ENCODE measurements at regions not wholly inside any gene's neighbourhood (a gene's known extent, or its start where the extent isn't known, plus 50 kb on each side); places are given as distances from the start of the nearest gene placed in this dataset.

DNA sequence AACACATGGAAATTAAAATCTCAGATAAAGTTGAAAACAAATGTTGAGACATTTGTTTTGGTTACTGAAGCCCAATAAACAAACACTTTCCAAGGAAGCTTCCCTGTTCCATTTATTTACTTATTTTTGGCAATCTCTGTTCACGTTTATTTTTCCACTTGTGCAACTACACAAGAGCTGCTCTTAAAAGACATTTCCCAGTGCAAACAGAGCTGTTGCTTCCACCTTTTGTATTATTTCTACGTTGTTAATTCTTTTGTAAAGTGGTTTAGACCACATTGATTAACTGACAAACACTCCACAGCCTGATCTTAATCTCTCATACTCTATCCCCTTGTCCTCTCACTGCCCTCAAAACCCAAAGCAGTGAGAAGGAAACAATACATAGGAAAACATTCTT lies 757.6 kb downstream of the LIG4 start:
- Histone ChIP-seq H3K14ac (ENCODE audit: low read length in 2 of 2) (no peak overlapping the region), H3K27me3 (ENCODE audit: control insufficient read depth in 1 of 2, insufficient read depth in 1 of 2, low read length in 2 of 2) (no peaks in the 10 kb centered on the region), H2BK5ac (ENCODE audit: low read depth, low read length, poor library complexity, severe bottlenecking) (no peak overlapping the region), H4K8ac (ENCODE audit: low read length) (no peak overlapping the region), H4K91ac (ENCODE audit: low read length) (no peak overlapping the region), H3K4me2 (ENCODE audit: low read length, poor library complexity, severe bottlenecking) (no peak overlapping the region), H3K4ac (ENCODE audit: low read depth in 1 of 2, low read length in 2 of 2) (no peak overlapping the region), H3K4me1 (ENCODE audit: control insufficient read depth, insufficient read depth, low read depth, low read length) (peaks cover 7% of the 10 kb centered on the region), H3K27ac (ENCODE audit: low read length, poor library complexity, severe bottlenecking) (no peak overlapping the region), H3K79me1 (replicated peaks; ENCODE audit: low read length, poor library complexity, severe bottlenecking) (peaks cover 25% of the 10 kb centered on the region), H3K36me3 (ENCODE audit: control insufficient read depth in 1 of 2, insufficient read depth in 2 of 2, low read depth in 1 of 2, low read length in 2 of 2) (no peaks in the 10 kb centered on the region), H3K9ac (ENCODE audit: low read length) (no peak overlapping the region), H3K9me3 (ENCODE audit: control insufficient read depth, low read length) (peaks cover 12% of the 10 kb centered on the region), H2BK120ac (ENCODE audit: low read depth, low read length) (no peak overlapping the region), H2BK12ac (ENCODE audit: low read length in 2 of 2) (no peak overlapping the region), H3K4me3 (ENCODE audit: insufficient read depth in 1 of 2, low read depth in 1 of 2, low read length in 2 of 2) (no peak overlapping the region), H2BK15ac (ENCODE audit: low read depth, poor library complexity, severe bottlenecking) (no peak overlapping the region), H3K23ac (ENCODE audit: low read length in 2 of 2) (no peak overlapping the region), H2AFZ (ENCODE audit: low read depth, low read length) (no peak overlapping the region), H2AK5ac (ENCODE audit: low read length, severe bottlenecking) (no peak overlapping the region), H3K18ac (ENCODE audit: low read depth in 1 of 2, low read length in 2 of 2) (no peak overlapping the region)
- 16% methylated on average over 2 of the region's 2 CpGs for WGBS
- DNase-seq = peak; percentile 59

- H2BK15ac ChIP-seq (ENCODE audit: low read depth, poor library complexity, severe bottlenecking) = no peak overlapping the region
- no peak overlapping the region for H4K91ac ChIP-seq (ENCODE audit: low read length)
- H2AK5ac ChIP-seq (ENCODE audit: low read length, severe bottlenecking) = no peak overlapping the region
- no peak overlapping the region for H3K4me2 ChIP-seq (ENCODE audit: low read length, poor library complexity, severe bottlenecking)
- H3K9me3 ChIP-seq (ENCODE audit: control insufficient read depth, low read length) = peaks cover 17% of the 10 kb centered on the region
- WGBS = no CpG with 5 or more reads among the region's 2 CpGs
- no peak overlapping the region for H4K8ac ChIP-seq (ENCODE audit: low read length)
- no peak overlapping the region for H3K23ac ChIP-seq (ENCODE audit: low read length in 2 of 2)
- H3K36me3 ChIP-seq (ENCODE audit: control insufficient read depth in 1 of 2, insufficient read depth in 2 of 2, low read depth in 1 of 2, low read length in 2 of 2) = no peaks in the 10 kb centered on the region
- H3K27ac ChIP-seq (ENCODE audit: low read length, poor library complexity, severe bottlenecking) = no peak overlapping the region
- peaks cover 7% of the 10 kb centered on the region for H3K4me1 ChIP-seq (ENCODE audit: control insufficient read depth, insufficient read depth, low read depth, low read length)
- H2BK120ac ChIP-seq (ENCODE audit: low read depth, low read length) = no peak overlapping the region
- no peak overlapping the region for H2BK5ac ChIP-seq (ENCODE audit: low read depth, low read length, poor library complexity, severe bottlenecking)
- H3K14ac ChIP-seq (ENCODE audit: low read length in 2 of 2) = no peak overlapping the region
- no peaks in the 10 kb centered on the region for H3K27me3 ChIP-seq (ENCODE audit: control insufficient read depth in 1 of 2, insufficient read depth in 1 of 2, low read length in 2 of 2)
- H3K9ac ChIP-seq (ENCODE audit: low read length) = no peak overlapping the region
- H2BK12ac ChIP-seq (ENCODE audit: low read length in 2 of 2) = no peak overlapping the region
- no peak overlapping the region for H3K18ac ChIP-seq (ENCODE audit: low read depth in 1 of 2, low read length in 2 of 2)
- no peak overlapping the region for H3K4me3 ChIP-seq (ENCODE audit: insufficient read depth in 1 of 2, low read depth in 1 of 2, low read length in 2 of 2)
- DNase-seq = no peak
- no peak overlapping the region for H2AFZ ChIP-seq (ENCODE audit: low read depth, low read length)
- peaks cover 23% of the 10 kb centered on the region for H3K79me1 ChIP-seq (replicated peaks; ENCODE audit: low read length, poor library complexity, severe bottlenecking)
- H3K4ac ChIP-seq (ENCODE audit: low read depth in 1 of 2, low read length in 2 of 2) = no peak overlapping the region
Measured at GRCh38 chr13:107456431-107456830, 758.9 kb downstream of the LIG4 start.

GRCh38 chr13:107452833-107453232 lies 762.5 kb downstream of the LIG4 start:
- no peak overlapping the region for H3K23ac ChIP-seq (ENCODE audit: low read length in 2 of 2)
- no peaks in the 10 kb centered on the region for H3K36me3 ChIP-seq (ENCODE audit: control insufficient read depth in 1 of 2, insufficient read depth in 2 of 2, low read depth in 1 of 2, low read length in 2 of 2)
- H3K18ac ChIP-seq (ENCODE audit: low read depth in 1 of 2, low read length in 2 of 2) = no peak overlapping the region
- H3K79me1 ChIP-seq (replicated peaks; ENCODE audit: low read length, poor library complexity, severe bottlenecking) = peaks cover 20% of the 10 kb centered on the region
- H3K4me2 ChIP-seq (ENCODE audit: low read length, poor library complexity, severe bottlenecking) = no peak overlapping the region
- no peak overlapping the region for H3K4me3 ChIP-seq (ENCODE audit: insufficient read depth in 1 of 2, low read depth in 1 of 2, low read length in 2 of 2)
- H2AK5ac ChIP-seq (ENCODE audit: low read length, severe bottlenecking) = no peak overlapping the region
- no peak overlapping the region for H4K8ac ChIP-seq (ENCODE audit: low read length)
- H2BK5ac ChIP-seq (ENCODE audit: low read depth, low read length, poor library complexity, severe bottlenecking) = no peak overlapping the region
- H2BK15ac ChIP-seq (ENCODE audit: low read depth, poor library complexity, severe bottlenecking) = no peak overlapping the region
- no peak overlapping the region for H4K91ac ChIP-seq (ENCODE audit: low read length)
- no peak overlapping the region for H2AFZ ChIP-seq (ENCODE audit: low read depth, low read length)
- DNase-seq = no peak
- peaks cover 9% of the 10 kb centered on the region for H3K4me1 ChIP-seq (ENCODE audit: control insufficient read depth, insufficient read depth, low read depth, low read length)
- H2BK120ac ChIP-seq (ENCODE audit: low read depth, low read length) = no peak overlapping the region
- peak overlapping the region in 1 of 2 experiments; percentile 57 for H2BK12ac ChIP-seq (ENCODE audit: low read length in 2 of 2)
- H3K4ac ChIP-seq (ENCODE audit: low read depth in 1 of 2, low read length in 2 of 2) = peak overlapping the region in 1 of 2 experiments; percentile 5
- 92% methylated on average over 2 of the region's 2 CpGs for WGBS
- no peak overlapping the region for H3K14ac ChIP-seq (ENCODE audit: low read length in 2 of 2)
- H3K9ac ChIP-seq (ENCODE audit: low read length) = no peak overlapping the region
- H3K27ac ChIP-seq (ENCODE audit: low read length, poor library complexity, severe bottlenecking) = no peak overlapping the region
- no peaks in the 10 kb centered on the region for H3K27me3 ChIP-seq (ENCODE audit: control insufficient read depth in 1 of 2, insufficient read depth in 1 of 2, low read length in 2 of 2)
- H3K9me3 ChIP-seq (ENCODE audit: control insufficient read depth, low read length) = peaks cover 17% of the 10 kb centered on the region

- no peak overlapping the region for H2AK5ac ChIP-seq (ENCODE audit: low read length, severe bottlenecking)
- no peak overlapping the region for H2BK120ac ChIP-seq (ENCODE audit: low read depth, low read length)
- no peak overlapping the region for H3K9ac ChIP-seq (ENCODE audit: low read length)
- no peak overlapping the region for H3K14ac ChIP-seq (ENCODE audit: low read length in 2 of 2)
- peak overlapping the region; percentile 80 for H2BK5ac ChIP-seq (ENCODE audit: low read depth, low read length, poor library complexity, severe bottlenecking)
- no peak overlapping the region for H2BK15ac ChIP-seq (ENCODE audit: low read depth, poor library complexity, severe bottlenecking)
- H3K4ac ChIP-seq (ENCODE audit: low read depth in 1 of 2, low read length in 2 of 2) = peak overlapping the region in 1 of 2 experiments; percentile 98
- H4K91ac ChIP-seq (ENCODE audit: low read length) = no peak overlapping the region
- peaks cover 18% of the 10 kb centered on the region for H3K79me1 ChIP-seq (replicated peaks; ENCODE audit: low read length, poor library complexity, severe bottlenecking)
- peak overlapping the region; percentile 99 for H3K27ac ChIP-seq (ENCODE audit: low read length, poor library complexity, severe bottlenecking)
- peak overlapping the region in 1 of 2 experiments; percentile 95 for H3K18ac ChIP-seq (ENCODE audit: low read depth in 1 of 2, low read length in 2 of 2)
- no peak overlapping the region for H3K4me3 ChIP-seq (ENCODE audit: insufficient read depth in 1 of 2, low read depth in 1 of 2, low read length in 2 of 2)
- 5% methylated on average over 8 of the region's 10 CpGs for WGBS
- peaks cover 17% of the 10 kb centered on the region for H3K9me3 ChIP-seq (ENCODE audit: control insufficient read depth, low read length)
- no peak overlapping the region for H3K23ac ChIP-seq (ENCODE audit: low read length in 2 of 2)
- H3K4me1 ChIP-seq (ENCODE audit: control insufficient read depth, insufficient read depth, low read depth, low read length) = peaks cover 13% of the 10 kb centered on the region
- H3K36me3 ChIP-seq (ENCODE audit: control insufficient read depth in 1 of 2, insufficient read depth in 2 of 2, low read depth in 1 of 2, low read length in 2 of 2) = no peaks in the 10 kb centered on the region
- H2AFZ ChIP-seq (ENCODE audit: low read depth, low read length) = no peak overlapping the region
- no peak overlapping the region for H4K8ac ChIP-seq (ENCODE audit: low read length)
- peak overlapping the region; percentile 34 for H3K4me2 ChIP-seq (ENCODE audit: low read length, poor library complexity, severe bottlenecking)
- peak; percentile 99 for DNase-seq
- H3K27me3 ChIP-seq (ENCODE audit: control insufficient read depth in 1 of 2, insufficient read depth in 1 of 2, low read length in 2 of 2) = no peaks in the 10 kb centered on the region
- H2BK12ac ChIP-seq (ENCODE audit: low read length in 2 of 2) = no peak overlapping the region
Measured at GRCh38 chr13:107450931-107451330, 764.4 kb downstream of the LIG4 start.

All from mesenchymal stem cell (in vitro differentiated cells and primary cell).